ENCODE measurements at regions not wholly inside any gene's neighbourhood (a gene's known extent, or its start where the extent isn't known, plus 50 kb on each side); places are given as distances from the start of the nearest gene placed in this dataset.

- WGBS (ENCODE audit: missing lambda C conversion rate): 13% methylated on average over 18 of the region's 19 CpGs
- TF ChIP-seq TP53 (CRISPR knock-in tag; IDR thresholded peaks at IDR 0.05) (no peak), ESRRA (IDR thresholded peaks at IDR 0.05; ENCODE audit: borderline replicate concordance, low read length) (no peak), ELK1 (IDR thresholded peaks at IDR 0.05; ENCODE audit: low read depth, low read length) (no peak), NFE2L2 (conservative IDR thresholded peaks at IDR 0.05; ENCODE audit: low read length) (no peak), SREBF2 (IDR thresholded peaks at IDR 0.05) (no peak), KDM5A (IDR thresholded peaks at IDR 0.05) (no peak), ZFP36 (IDR thresholded peaks at IDR 0.05; ENCODE audit: borderline replicate concordance, partially characterized antibody) (no peak), CHD4 (IDR thresholded peaks at IDR 0.05; ENCODE audit: borderline replicate concordance) (no peak), FOSB (CRISPR knock-in tag; IDR thresholded peaks at IDR 0.05) (no peak), NR3C1 (IDR thresholded peaks at IDR 0.05) (no peak), NPAS2 (CRISPR knock-in tag; IDR thresholded peaks at IDR 0.05; ENCODE audit: borderline replicate concordance) (no peak), E2F6 (IDR thresholded peaks at IDR 0.05; ENCODE audit: borderline replicate concordance, low read depth) (no peak), EHMT2 (IDR thresholded peaks at IDR 0.05; ENCODE audit: low read depth) (no peak)
- Histone ChIP-seq H3K9me3 (no peaks in the 10 kb centered on the region; the same call in 2 of the 3 replicates), H3K4me2 (no peak overlapping the region), H3K27ac (no peak overlapping the region), H3K4me1 (no peaks in the 10 kb centered on the region), H3K4me3 (no peak overlapping the region)
- FAIRE-seq (no peak), ATAC-seq (no peak), DNase-seq (ENCODE audit: low read depth in 1 of 2, low spot score in 1 of 2) (no peak)
- POLR2A ChIA-PET: no interaction called here
- CTCF ChIA-PET: no interaction called here
These were observed 349.1 kb downstream of the TCERG1L start for GRCh38 chr10:130962240-130963051.

- TF ChIP-seq ZC3H11A (IDR thresholded peaks at IDR 0.05) (no peak), HDAC2 (IDR thresholded peaks at IDR 0.05) (no peak), CHD4 (IDR thresholded peaks at IDR 0.05; ENCODE audit: borderline replicate concordance) (no peak), HEYL (CRISPR knock-in tag; IDR thresholded peaks at IDR 0.05) (no peak), BCL3 (IDR thresholded peaks at IDR 0.05) (no peak), KDM5A (IDR thresholded peaks at IDR 0.05) (no peak), KDM1A (IDR thresholded peaks at IDR 0.05; ENCODE audit: low read depth) (no peak), RFX5 (IDR thresholded peaks at IDR 0.05) (no peak), RAD21 (conservative IDR thresholded peaks at IDR 0.05 in 1 of 2, IDR thresholded peaks at IDR 0.05 in 1 of 2) (no peak), EHF (CRISPR knock-in tag; IDR thresholded peaks at IDR 0.05) (no peak), JUN (IDR thresholded peaks at IDR 0.05) (no peak), FOSL2 (IDR thresholded peaks at IDR 0.05) (no peak), FOSL2 (CRISPR knock-in tag; IDR thresholded peaks at IDR 0.05) (no peak), ZNF302 (CRISPR knock-in tag; IDR thresholded peaks at IDR 0.05) (no peak), HOXB5 (CRISPR knock-in tag; IDR thresholded peaks at IDR 0.05) (no peak), NFE2L2 (conservative IDR thresholded peaks at IDR 0.05; ENCODE audit: low read length) (no peak), NPAS2 (CRISPR knock-in tag; IDR thresholded peaks at IDR 0.05; ENCODE audit: borderline replicate concordance) (no peak)
- ATAC-seq: no peak
These were observed 348.5 kb downstream of the TCERG1L start for GRCh38 chr10:130963052-130963393.

More at GRCh38 chr10:130963052-130963393, 348.5 kb downstream of the TCERG1L start:
- ChIA-PET POLR2A (no interaction called here), CTCF (no interaction called here)
- H3K9me3 ChIP-seq: no peaks in the 10 kb centered on the region; the same call in 2 of the 3 replicates
- H3K4me2 ChIP-seq: no peak overlapping the region
- H3K27ac ChIP-seq: no peak overlapping the region
- H3K4me1 ChIP-seq: no peaks in the 10 kb centered on the region
- FAIRE-seq (no peak), DNase-seq (ENCODE audit: low read depth in 1 of 2, low spot score in 1 of 2) (no peak)
- WGBS (ENCODE audit: missing lambda C conversion rate): 43% methylated on average over 7 of the region's 9 CpGs
- H3K4me3 ChIP-seq: no peak overlapping the region

Measured in A549 (cell line).